ENCODE measurements at regions not wholly inside any gene's neighbourhood (a gene's known extent, or its start where the extent isn't known, plus 50 kb on each side); places are given as distances from the start of the nearest gene placed in this dataset.

DNA sequence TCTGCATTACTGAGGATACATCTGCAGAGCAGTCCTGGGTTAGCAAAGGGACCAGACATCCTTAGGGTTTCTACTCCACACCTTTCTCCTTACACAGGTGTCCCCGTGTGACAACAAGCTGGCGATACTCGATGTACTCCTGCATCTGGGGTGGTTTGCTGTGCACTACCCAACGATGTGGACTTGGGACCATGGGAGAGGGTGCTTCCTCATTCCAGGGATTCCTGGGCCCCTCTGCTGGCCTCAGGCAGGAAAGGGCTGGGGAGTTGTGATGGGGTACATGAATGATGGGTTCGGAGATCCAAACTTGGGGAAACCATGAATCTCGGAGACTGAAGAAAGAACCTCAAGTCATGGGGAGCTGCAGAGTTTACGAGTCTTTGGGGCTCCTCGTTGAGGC, 179.6 kb upstream of the GALNT17 start:
- TF ChIP-seq CTCF (IDR thresholded peaks at IDR 0.05; ENCODE audit: insufficient read depth, low read length) (no peak), POLR2AphosphoS5 (IDR thresholded peaks at IDR 0.05; ENCODE audit: low read depth) (no peak), SPI1 (IDR thresholded peaks at IDR 0.05; ENCODE audit: borderline replicate concordance, low read depth) (no peak)
- TF ChIP-seq, protein P1, sequence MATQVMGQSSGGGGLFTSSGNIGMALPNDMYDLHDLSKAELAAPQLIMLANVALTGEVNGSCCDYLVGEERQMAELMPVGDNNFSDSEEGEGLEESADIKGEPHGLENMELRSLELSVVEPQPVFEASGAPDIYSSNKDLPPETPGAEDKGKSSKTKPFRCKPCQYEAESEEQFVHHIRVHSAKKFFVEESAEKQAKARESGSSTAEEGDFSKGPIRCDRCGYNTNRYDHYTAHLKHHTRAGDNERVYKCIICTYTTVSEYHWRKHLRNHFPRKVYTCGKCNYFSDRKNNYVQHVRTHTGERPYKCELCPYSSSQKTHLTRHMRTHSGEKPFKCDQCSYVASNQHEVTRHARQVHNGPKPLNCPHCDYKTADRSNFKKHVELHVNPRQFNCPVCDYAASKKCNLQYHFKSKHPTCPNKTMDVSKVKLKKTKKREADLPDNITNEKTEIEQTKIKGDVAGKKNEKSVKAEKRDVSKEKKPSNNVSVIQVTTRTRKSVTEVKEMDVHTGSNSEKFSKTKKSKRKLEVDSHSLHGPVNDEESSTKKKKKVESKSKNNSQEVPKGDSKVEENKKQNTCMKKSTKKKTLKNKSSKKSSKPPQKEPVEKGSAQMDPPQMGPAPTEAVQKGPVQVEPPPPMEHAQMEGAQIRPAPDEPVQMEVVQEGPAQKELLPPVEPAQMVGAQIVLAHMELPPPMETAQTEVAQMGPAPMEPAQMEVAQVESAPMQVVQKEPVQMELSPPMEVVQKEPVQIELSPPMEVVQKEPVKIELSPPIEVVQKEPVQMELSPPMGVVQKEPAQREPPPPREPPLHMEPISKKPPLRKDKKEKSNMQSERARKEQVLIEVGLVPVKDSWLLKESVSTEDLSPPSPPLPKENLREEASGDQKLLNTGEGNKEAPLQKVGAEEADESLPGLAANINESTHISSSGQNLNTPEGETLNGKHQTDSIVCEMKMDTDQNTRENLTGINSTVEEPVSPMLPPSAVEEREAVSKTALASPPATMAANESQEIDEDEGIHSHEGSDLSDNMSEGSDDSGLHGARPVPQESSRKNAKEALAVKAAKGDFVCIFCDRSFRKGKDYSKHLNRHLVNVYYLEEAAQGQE (IDR thresholded peaks at IDR 0.05; ENCODE audit: insufficient replicate concordance, low read depth), result no peak

Data from HL-60 (cell line).